ENCODE measurements at regions not wholly inside any gene's neighbourhood (a gene's known extent, or its start where the extent isn't known, plus 50 kb on each side); places are given as distances from the start of the nearest gene placed in this dataset.

GRCh38 chr4:8710946-8711345 is 118.4 kb downstream of the CPZ start:
- intact Hi-C loops (cut with DNase I), result no loop called here
- H3K36me3 ChIP-seq, result no peaks in the 10 kb centered on the region
- no peaks in the 10 kb centered on the region for H3K4me1 ChIP-seq (replicated peaks)
- DNase-seq (ENCODE audit: low spot score), result no peak
- no peak overlapping the region for H3K27ac ChIP-seq
- H3K4me3 ChIP-seq, result no peak overlapping the region
- no peaks in the 10 kb centered on the region for H3K27me3 ChIP-seq (replicated peaks; ENCODE audit: insufficient read depth)
- WGBS, result 67% methylated on average over 5 of the region's 8 CpGs
- H3K9me3 ChIP-seq, result no peaks in the 10 kb centered on the region
- TF ChIP-seq POLR2AphosphoS5 (IDR thresholded peaks at IDR 0.05), result no peak
- no peak for TF ChIP-seq POLR2A (IDR thresholded peaks at IDR 0.05)
- no peak for TF ChIP-seq CTCF (IDR thresholded peaks at IDR 0.05)

DNA sequence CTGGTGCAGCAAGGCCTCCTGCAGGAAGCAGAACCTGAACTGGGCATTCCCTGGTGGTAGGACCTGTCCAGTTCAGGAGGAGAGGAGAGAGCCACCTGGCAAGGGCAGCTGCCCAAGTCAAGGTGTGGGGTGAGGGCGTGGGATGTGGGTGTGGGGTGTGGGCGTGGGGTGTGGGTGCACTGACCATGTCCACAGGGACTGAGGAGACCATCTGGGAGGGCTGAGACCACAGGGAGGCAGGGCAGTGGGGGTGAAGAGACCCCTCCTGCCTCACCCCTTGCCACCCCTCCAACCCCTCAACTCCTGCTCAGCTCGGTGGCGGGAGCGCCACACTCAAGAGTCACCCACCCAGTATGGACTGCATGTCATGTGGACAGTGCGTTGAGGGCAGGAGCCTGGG is 117.9 kb downstream of the CPZ start:
- H3K9me3 ChIP-seq, result no peaks in the 10 kb centered on the region
- no peak overlapping the region for H3K4me3 ChIP-seq
- H3K36me3 ChIP-seq, result no peaks in the 10 kb centered on the region
- no peaks in the 10 kb centered on the region for H3K27me3 ChIP-seq (replicated peaks; ENCODE audit: insufficient read depth)
- no peak overlapping the region for H3K27ac ChIP-seq
- WGBS, result 95% methylated on average over 6 of the region's 6 CpGs
- no peak for DNase-seq (ENCODE audit: low spot score)
- TF ChIP-seq POLR2AphosphoS5 (IDR thresholded peaks at IDR 0.05) (no peak), POLR2A (IDR thresholded peaks at IDR 0.05) (no peak), CTCF (IDR thresholded peaks at IDR 0.05) (no peak)
- no peaks in the 10 kb centered on the region for H3K4me1 ChIP-seq (replicated peaks)
- intact Hi-C loops (cut with DNase I), result no loop called here

DNA sequence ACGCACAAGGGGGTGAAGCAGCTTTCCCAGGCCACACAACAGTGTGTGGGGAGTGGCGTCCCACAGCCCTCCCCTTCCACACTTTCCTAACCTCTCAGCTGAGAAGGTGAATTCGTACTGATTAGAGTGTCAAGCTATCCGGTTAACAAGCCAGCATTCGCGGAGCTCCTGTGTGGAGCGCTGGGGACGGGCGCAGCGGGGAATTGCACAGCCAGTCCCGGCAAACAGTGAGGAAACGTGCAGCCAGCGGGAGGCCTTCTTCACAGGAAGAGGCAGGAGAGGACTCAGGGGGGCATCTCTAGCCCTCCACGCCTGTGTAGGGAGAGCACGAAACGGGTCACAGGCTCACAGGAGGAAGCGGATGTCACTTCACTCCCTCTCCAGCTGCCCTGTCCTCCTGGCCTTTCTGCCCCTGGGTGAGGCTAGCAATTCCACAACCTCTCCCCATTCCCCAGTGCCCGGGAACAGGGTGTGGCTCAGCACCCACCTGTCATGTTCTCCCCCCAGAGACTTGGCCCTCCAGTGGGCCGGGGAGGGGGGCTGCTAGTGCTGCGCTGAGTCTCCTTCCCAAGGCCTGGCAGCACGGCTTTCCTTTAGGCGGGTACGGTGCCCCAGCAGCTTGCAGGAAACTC is 117.3 kb downstream of the CPZ start:
- no peaks in the 10 kb centered on the region for H3K4me1 ChIP-seq (replicated peaks)
- no peak for TF ChIP-seq POLR2A (IDR thresholded peaks at IDR 0.05)
- TF ChIP-seq POLR2AphosphoS5 (IDR thresholded peaks at IDR 0.05), result no peak
- intact Hi-C loops (cut with DNase I), result no loop called here
- H3K36me3 ChIP-seq, result no peaks in the 10 kb centered on the region
- H3K27me3 ChIP-seq (replicated peaks; ENCODE audit: insufficient read depth), result peaks cover 3% of the 10 kb centered on the region
- no peaks in the 10 kb centered on the region for H3K9me3 ChIP-seq
- H3K4me3 ChIP-seq, result no peak overlapping the region
- 23% methylated on average over 23 of the region's 23 CpGs for WGBS
- no peak overlapping the region for H3K27ac ChIP-seq
- DNase-seq (ENCODE audit: low spot score), result no peak

DNA sequence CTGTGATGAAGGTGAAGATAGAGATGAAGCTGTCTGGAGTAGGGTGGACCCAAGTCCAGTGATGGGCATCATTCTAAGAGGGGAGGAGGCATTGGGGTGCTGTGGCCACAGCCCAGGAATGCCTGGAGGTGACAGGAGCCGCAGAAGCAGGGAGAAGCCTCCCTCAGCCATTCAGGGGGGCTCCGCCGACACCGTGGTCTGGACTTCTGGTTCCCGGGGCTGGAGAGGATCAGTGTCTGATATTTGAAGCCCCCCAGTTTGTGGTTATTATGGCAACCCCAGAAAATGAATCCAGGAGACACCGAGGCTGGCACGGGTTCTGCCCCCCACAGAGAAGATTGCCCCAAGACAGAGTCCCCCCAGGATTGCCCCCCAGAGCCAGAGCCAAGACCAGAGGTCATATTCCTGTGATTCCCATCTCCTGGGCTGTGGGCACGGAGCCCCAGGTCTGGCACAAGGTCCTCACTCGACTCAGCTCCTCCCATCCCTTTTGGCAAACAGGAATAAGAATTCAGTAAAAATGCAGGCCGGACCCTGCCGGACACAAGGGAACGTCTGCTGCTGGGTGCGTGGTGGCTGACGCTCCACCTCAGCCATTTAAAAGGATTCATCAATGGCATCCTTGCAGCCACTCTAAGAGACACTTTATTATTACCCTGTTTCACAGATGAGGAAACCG is 116.6 kb downstream of the CPZ start:
- Histone ChIP-seq H3K4me3 (no peak overlapping the region), H3K27ac (no peak overlapping the region), H3K27me3 (replicated peaks; ENCODE audit: insufficient read depth) (peaks cover 3% of the 10 kb centered on the region), H3K4me1 (replicated peaks) (no peaks in the 10 kb centered on the region), H3K9me3 (no peaks in the 10 kb centered on the region), H3K36me3 (no peaks in the 10 kb centered on the region)
- intact Hi-C loops (cut with DNase I), result no loop called here
- TF ChIP-seq CTCF (IDR thresholded peaks at IDR 0.05) (no peak), POLR2AphosphoS5 (IDR thresholded peaks at IDR 0.05) (no peak), POLR2A (IDR thresholded peaks at IDR 0.05) (no peak)
- DNase-seq (ENCODE audit: low spot score), result no peak
- WGBS, result 61% methylated on average over 15 of the region's 15 CpGs

- WGBS, result 86% methylated on average over 16 of the region's 16 CpGs
- intact Hi-C loops (cut with DNase I), result no loop called here
- H3K4me3 ChIP-seq, result no peak overlapping the region
- no peaks in the 10 kb centered on the region for H3K4me1 ChIP-seq (replicated peaks)
- DNase-seq (ENCODE audit: low spot score), result no peak
- H3K9me3 ChIP-seq, result no peaks in the 10 kb centered on the region
- no peak overlapping the region for H3K27ac ChIP-seq
- TF ChIP-seq CTCF (IDR thresholded peaks at IDR 0.05) (no peak), POLR2AphosphoS5 (IDR thresholded peaks at IDR 0.05) (no peak), POLR2A (IDR thresholded peaks at IDR 0.05) (no peak)
- no peaks in the 10 kb centered on the region for H3K36me3 ChIP-seq
- peaks cover 3% of the 10 kb centered on the region for H3K27me3 ChIP-seq (replicated peaks; ENCODE audit: insufficient read depth)
Measured at GRCh38 chr4:8708401-8709021, 115.9 kb downstream of the CPZ start.
